OCI-LY7 (cell line): ENCODE measurements at regions not wholly inside any gene's neighbourhood (a gene's known extent, or its start where the extent isn't known, plus 50 kb on each side); places are given as distances from the start of the nearest gene placed in this dataset.

Experiments used
- BruUV-seq: library from RNA; stranded (reverse); fragments of 400-500 nt; replicated peaks from 2 replicates; lab custom pipeline; 2021; lab: Mats Ljungman, UMichigan
- CTCF ChIA-PET: fragments of 300-600 bp; sonication (Branson Sonifier 250); formaldehyde crosslinking; loops from one replicate; lab custom pipeline; 2022; ENCODE audit warnings: antibody characterized with exemption; ENCODE audit not compliant: unreplicated experiment; lab: Charles Lee
- POLR2A ChIA-PET: fragments of 300-600 bp; sonication (Branson Sonifier 250); formaldehyde crosslinking; loops from one replicate; lab custom pipeline; 2022; ENCODE audit warnings: antibody characterized with exemption; lab: Charles Lee
- DNase-seq: peaks from one replicate; pipeline ENCODE4 v3.0.0-alpha.2; 2015; ENCODE audit warnings: low spot score
- H2AFZ ChIP-seq: fragments of 200-600 bp; sonication (generic), shearing (Covaris generic); 2 replicates; pipeline ENCODE4 v1.6.1; 2014; ENCODE audit warnings: mild to moderate bottlenecking, antibody characterized with exemption, low read length, moderate library complexity
- H3K27ac ChIP-seq: fragments of 200-600 bp; sonication (generic); 2 replicates; pipeline ENCODE4 v1.5.1; 2014; ENCODE audit warnings: mixed run types, low read depth, mild to moderate bottlenecking, moderate library complexity, low read length, inconsistent platforms; ENCODE audit not compliant: poor library complexity, severe bottlenecking
- H3K36me3 ChIP-seq: fragments of 200-600 bp; sonication (generic); 2 replicates; pipeline ENCODE4 v1.6.1; 2014; ENCODE audit warnings: mild to moderate bottlenecking, antibody characterized with exemption, low read length, moderate library complexity, mixed read lengths; ENCODE audit not compliant: insufficient read depth
- H3K4me1 ChIP-seq: fragments of 200-600 bp; sonication (generic); 2 replicates; pipeline ENCODE4 v1.5.1; 2014; ENCODE audit warnings: mild to moderate bottlenecking, low read length; ENCODE audit not compliant: insufficient read depth, poor library complexity, severe bottlenecking
- H3K4me2 ChIP-seq: fragments of 200-600 bp; sonication (generic); 2 replicates; pipeline ENCODE4 v1.6.1; 2014; ENCODE audit warnings: mild to moderate bottlenecking, low read length
- H3K4me3 ChIP-seq: fragments of 200-600 bp; sonication (generic); 2 replicates; pipeline ENCODE4 v1.5.1; 2014; ENCODE audit warnings: mild to moderate bottlenecking, low read depth, low read length; ENCODE audit not compliant: poor library complexity, severe bottlenecking
- H3K79me2 ChIP-seq: fragments of 200-600 bp; sonication (generic); 2 replicates; pipeline ENCODE4 v1.6.1; 2016; ENCODE audit warnings: low read depth, mild to moderate bottlenecking, low read length, moderate library complexity, mixed read lengths; ENCODE audit not compliant: insufficient read depth
- H3K9me2 ChIP-seq: fragments of 200-600 bp; sonication (generic); 2 replicates; pipeline ENCODE4 v1.6.1; 2016; ENCODE audit warnings: mild to moderate bottlenecking, low read length, mixed read lengths; ENCODE audit not compliant: insufficient read depth
- H3K9me3 ChIP-seq: fragments of 200-600 bp; sonication (generic); 2 replicates; pipeline ENCODE4 v1.6.1; 2014; ENCODE audit warnings: mild to moderate bottlenecking, mixed run types, low read length, mixed read lengths
- H4K20me1 ChIP-seq: fragments of 200-600 bp; sonication (generic); 2 replicates; pipeline ENCODE4 v1.6.1; 2014; ENCODE audit warnings: mild to moderate bottlenecking, antibody characterized with exemption, low read length, moderate library complexity, mixed read lengths; ENCODE audit not compliant: insufficient read depth
- CTCF ChIP-seq: fragments of 200-600 bp; sonication (generic); conservative IDR thresholded peaks from 2 replicates; pipeline ENCODE4 v1.5.1; 2014; ENCODE audit warnings: mild to moderate bottlenecking, antibody characterized with exemption, low read length, moderate library complexity, mixed read lengths
- EZH2phosphoT487 ChIP-seq: fragments of 200-600 bp; sonication (generic); IDR thresholded peaks from 2 replicates; pipeline ENCODE4 v1.6.1; 2018; ENCODE audit warnings: low read depth, borderline replicate concordance, mild to moderate bottlenecking, mixed run types, antibody characterized with exemption, low read length, moderate library complexity, mixed read lengths
- intact Hi-C: fragments of 100-400 bp; cut with micrococcal nuclease; formaldehyde crosslinking; loops from one replicate; pipeline ENCODE4 v1.10.0; 2022; ENCODE audit not compliant: unreplicated experiment

DNA sequence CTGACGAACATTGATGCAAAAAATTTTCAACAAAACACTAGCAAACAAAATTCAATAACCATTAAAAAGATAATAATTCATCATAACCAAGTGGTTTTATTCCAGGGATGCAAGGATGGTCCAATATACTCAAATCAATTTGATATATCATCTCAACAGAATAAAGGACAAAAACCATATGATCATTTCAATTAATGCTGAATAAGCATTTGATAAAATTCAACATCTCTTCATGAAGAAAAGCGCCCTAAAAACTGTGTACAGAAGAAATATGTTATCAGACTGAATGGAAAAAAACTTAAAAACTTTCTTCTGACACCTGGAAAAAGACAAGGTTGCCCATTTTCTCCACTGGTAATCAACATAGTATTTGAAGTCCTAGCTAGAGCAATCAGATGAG is 720.3 kb upstream of the RGMB start:
- Histone ChIP-seq H3K4me3 (no peak overlapping the region), H4K20me1 (no peaks in the 10 kb centered on the region), H3K36me3 (no peaks in the 10 kb centered on the region), H3K79me2 (no peaks in the 10 kb centered on the region), H3K9me2 (no peaks in the 10 kb centered on the region), H3K27ac (no peak overlapping the region), H3K9me3 (no peaks in the 10 kb centered on the region), H3K4me2 (no peak overlapping the region), H2AFZ (no peak overlapping the region), H3K4me1 (no peaks in the 10 kb centered on the region)
- no peak for DNase-seq
- intact Hi-C loops = no loop called here
- POLR2A ChIA-PET = no interaction called here
- BruUV-seq = no TSS peak
- CTCF ChIA-PET = no interaction called here
- TF ChIP-seq CTCF = no peak
- no peak for TF ChIP-seq EZH2phosphoT487

DNA sequence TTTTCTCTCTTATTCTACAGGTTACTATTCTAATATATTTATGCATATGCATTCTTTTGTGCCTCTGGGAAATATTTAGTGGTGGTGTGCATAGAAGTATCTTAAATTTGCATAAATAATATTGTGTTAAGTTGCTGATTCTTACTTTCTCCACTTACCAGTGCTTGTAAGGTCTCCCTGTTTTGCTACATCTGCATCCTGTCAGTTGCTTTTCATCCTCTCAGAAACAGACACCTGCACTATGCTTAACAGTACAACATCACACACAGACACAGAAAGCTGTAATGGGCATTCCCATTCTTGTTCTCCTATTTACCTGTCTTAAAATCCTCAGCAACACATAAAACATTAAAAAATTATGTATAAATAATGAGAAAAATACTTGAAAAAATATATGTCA is 713.3 kb upstream of the RGMB start:
- Histone ChIP-seq H3K9me3 (no peaks in the 10 kb centered on the region), H3K36me3 (no peaks in the 10 kb centered on the region), H3K27ac (no peak overlapping the region), H3K9me2 (no peaks in the 10 kb centered on the region), H3K4me2 (no peak overlapping the region), H4K20me1 (no peaks in the 10 kb centered on the region), H3K4me1 (no peaks in the 10 kb centered on the region), H2AFZ (no peak overlapping the region), H3K79me2 (no peaks in the 10 kb centered on the region), H3K4me3 (no peak overlapping the region)
- ChIA-PET POLR2A (no interaction called here), CTCF (no interaction called here)
- intact Hi-C loops = no loop called here
- TF ChIP-seq EZH2phosphoT487 (no peak), CTCF (no peak)
- DNase-seq = no peak
- BruUV-seq = no TSS peak

- Histone ChIP-seq H3K27ac (no peak overlapping the region), H3K9me2 (no peaks in the 10 kb centered on the region), H3K9me3 (no peaks in the 10 kb centered on the region), H3K4me3 (no peak overlapping the region), H3K4me1 (no peaks in the 10 kb centered on the region), H3K36me3 (no peaks in the 10 kb centered on the region), H4K20me1 (no peaks in the 10 kb centered on the region), H3K4me2 (no peak overlapping the region), H3K79me2 (no peaks in the 10 kb centered on the region), H2AFZ (no peak overlapping the region)
- TF ChIP-seq CTCF (no peak), EZH2phosphoT487 (no peak)
- ChIA-PET POLR2A (no interaction called here), CTCF (no interaction called here)
- no peak for DNase-seq
- intact Hi-C loops = no loop called here
- BruUV-seq = no TSS peak
Observed at GRCh38 chr5:98064118-98064685, 709.3 kb upstream of the RGMB start.
